ENCODE measurements at regions not wholly inside any gene's neighbourhood (a gene's known extent, or its start where the extent isn't known, plus 50 kb on each side); places are given as distances from the start of the nearest gene placed in this dataset.

DNA sequence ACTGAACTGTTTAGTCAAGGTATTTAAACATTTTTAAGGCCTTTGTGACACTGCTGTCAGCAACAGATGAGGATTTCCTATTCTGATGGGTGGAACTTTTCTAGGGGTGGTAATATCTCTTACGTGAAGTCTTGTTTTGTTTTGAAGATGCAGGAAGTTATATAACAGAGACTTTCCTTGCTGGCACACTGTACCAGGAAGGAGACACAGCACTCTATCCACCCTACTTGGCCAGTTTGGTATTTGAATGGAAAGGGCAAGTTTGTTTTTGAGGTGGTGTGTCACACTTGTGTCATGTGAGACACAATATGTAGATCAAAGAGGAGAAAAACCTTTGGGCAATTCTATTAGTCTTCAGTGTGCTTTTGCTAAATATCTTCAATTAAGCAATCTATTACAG, 51.6 kb upstream of the SRP54 start:
- no peaks in the 10 kb centered on the region for H3K79me2 ChIP-seq (ENCODE audit: insufficient read depth, low read length)
- peak; percentile 26 for DNase-seq (ENCODE audit: insufficient read length, low spot score, missing footprints)
- no peak overlapping the region for H3K27ac ChIP-seq (ENCODE audit: low read depth, low read length)
- no peaks in the 10 kb centered on the region for H3K36me3 ChIP-seq (ENCODE audit: insufficient read depth, low read length)
- no peaks in the 10 kb centered on the region for H4K20me1 ChIP-seq (ENCODE audit: insufficient read depth, low read length)
- peak overlapping the region; percentile 4 for H2AFZ ChIP-seq (ENCODE audit: low read length)
- peaks cover 5% of the 10 kb centered on the region for H3K4me1 ChIP-seq (ENCODE audit: insufficient read depth, low read length)
- no peaks in the 10 kb centered on the region for H3K27me3 ChIP-seq (ENCODE audit: insufficient read depth, low read length)
- no peak overlapping the region for H3K4me3 ChIP-seq (ENCODE audit: insufficient read depth, low read length)
- H3K9me3 ChIP-seq (ENCODE audit: low read depth, low read length), result no peaks in the 10 kb centered on the region
- no peak overlapping the region for H3K4me2 ChIP-seq (ENCODE audit: insufficient read depth, low read length)
- TF ChIP-seq, protein P1, sequence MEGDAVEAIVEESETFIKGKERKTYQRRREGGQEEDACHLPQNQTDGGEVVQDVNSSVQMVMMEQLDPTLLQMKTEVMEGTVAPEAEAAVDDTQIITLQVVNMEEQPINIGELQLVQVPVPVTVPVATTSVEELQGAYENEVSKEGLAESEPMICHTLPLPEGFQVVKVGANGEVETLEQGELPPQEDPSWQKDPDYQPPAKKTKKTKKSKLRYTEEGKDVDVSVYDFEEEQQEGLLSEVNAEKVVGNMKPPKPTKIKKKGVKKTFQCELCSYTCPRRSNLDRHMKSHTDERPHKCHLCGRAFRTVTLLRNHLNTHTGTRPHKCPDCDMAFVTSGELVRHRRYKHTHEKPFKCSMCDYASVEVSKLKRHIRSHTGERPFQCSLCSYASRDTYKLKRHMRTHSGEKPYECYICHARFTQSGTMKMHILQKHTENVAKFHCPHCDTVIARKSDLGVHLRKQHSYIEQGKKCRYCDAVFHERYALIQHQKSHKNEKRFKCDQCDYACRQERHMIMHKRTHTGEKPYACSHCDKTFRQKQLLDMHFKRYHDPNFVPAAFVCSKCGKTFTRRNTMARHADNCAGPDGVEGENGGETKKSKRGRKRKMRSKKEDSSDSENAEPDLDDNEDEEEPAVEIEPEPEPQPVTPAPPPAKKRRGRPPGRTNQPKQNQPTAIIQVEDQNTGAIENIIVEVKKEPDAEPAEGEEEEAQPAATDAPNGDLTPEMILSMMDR (IDR thresholded peaks at IDR 0.05; ENCODE audit: extremely low read depth, low read depth, low read length), result no peak

GRCh38 chr14:34930591-34931091, 52.2 kb upstream of the SRP54 start:
- no peak overlapping the region for H3K4me2 ChIP-seq (ENCODE audit: insufficient read depth, low read length)
- no peak overlapping the region for H3K4me3 ChIP-seq (ENCODE audit: insufficient read depth, low read length)
- no peaks in the 10 kb centered on the region for H3K36me3 ChIP-seq (ENCODE audit: insufficient read depth, low read length)
- H4K20me1 ChIP-seq (ENCODE audit: insufficient read depth, low read length), result no peaks in the 10 kb centered on the region
- H3K27me3 ChIP-seq (ENCODE audit: insufficient read depth, low read length), result no peaks in the 10 kb centered on the region
- no peaks in the 10 kb centered on the region for H3K9me3 ChIP-seq (ENCODE audit: low read depth, low read length)
- H3K79me2 ChIP-seq (ENCODE audit: insufficient read depth, low read length), result no peaks in the 10 kb centered on the region
- TF ChIP-seq, protein P1 (IDR thresholded peaks at IDR 0.05; ENCODE audit: extremely low read depth, low read depth, low read length), result no peak
- no peak overlapping the region for H2AFZ ChIP-seq (ENCODE audit: low read length)
- DNase-seq (ENCODE audit: insufficient read length, low spot score, missing footprints), result peak; percentile 13
- no peak overlapping the region for H3K27ac ChIP-seq (ENCODE audit: low read depth, low read length)
- H3K4me1 ChIP-seq (ENCODE audit: insufficient read depth, low read length), result peaks cover 7% of the 10 kb centered on the region

DNA sequence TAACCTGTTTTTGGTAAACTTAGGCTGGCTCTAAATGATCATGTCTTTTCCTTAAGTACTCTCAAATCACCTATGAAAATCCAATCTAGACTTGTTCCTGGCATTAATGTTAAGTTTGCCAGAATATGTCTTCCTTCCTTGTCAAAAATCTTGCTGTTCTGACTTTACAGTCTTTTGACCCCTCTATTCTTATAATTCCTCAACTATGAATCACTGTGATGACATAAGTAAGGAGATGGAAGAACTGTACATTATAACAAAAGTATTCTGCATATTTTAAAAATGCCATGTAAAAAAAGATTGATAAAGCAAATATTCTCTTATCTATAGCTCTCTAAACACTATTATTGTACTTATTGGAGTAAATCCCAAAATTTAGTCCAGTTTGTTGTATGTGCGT, 51.4 kb upstream of the BAZ1A start:
- peak; percentile 84 for DNase-seq (ENCODE audit: insufficient read length, low spot score, missing footprints)
- no peaks in the 10 kb centered on the region for H3K36me3 ChIP-seq (ENCODE audit: insufficient read depth, low read length)
- peaks cover 7% of the 10 kb centered on the region for H3K4me1 ChIP-seq (ENCODE audit: insufficient read depth, low read length)
- no peak overlapping the region for H2AFZ ChIP-seq (ENCODE audit: low read length)
- H3K9me3 ChIP-seq (ENCODE audit: low read depth, low read length), result no peaks in the 10 kb centered on the region
- TF ChIP-seq, protein P1 (IDR thresholded peaks at IDR 0.05; ENCODE audit: extremely low read depth, low read depth, low read length), result no peak
- H3K27me3 ChIP-seq (ENCODE audit: insufficient read depth, low read length), result no peaks in the 10 kb centered on the region
- H4K20me1 ChIP-seq (ENCODE audit: insufficient read depth, low read length), result no peaks in the 10 kb centered on the region
- no peak overlapping the region for H3K4me2 ChIP-seq (ENCODE audit: insufficient read depth, low read length)
- no peaks in the 10 kb centered on the region for H3K79me2 ChIP-seq (ENCODE audit: insufficient read depth, low read length)
- no peak overlapping the region for H3K27ac ChIP-seq (ENCODE audit: low read depth, low read length)
- no peak overlapping the region for H3K4me3 ChIP-seq (ENCODE audit: insufficient read depth, low read length)
